ENCODE measurements at regions not wholly inside any gene's neighbourhood (a gene's known extent, or its start where the extent isn't known, plus 50 kb on each side); places are given as distances from the start of the nearest gene placed in this dataset.

GRCh38 chr13:59261928-59262488 lies 901.7 kb downstream of the DIAPH3 start:
- no peaks in the 10 kb centered on the region for H3K36me3 ChIP-seq
- WGBS, 2 donors, result 66 to 72% methylated on average over 4 of the region's 4 CpGs
- no peaks in the 10 kb centered on the region for H3K4me1 ChIP-seq
- H3K9me3 ChIP-seq, result no peaks in the 10 kb centered on the region
- no peak overlapping the region for H3K27ac ChIP-seq
- DNase-seq (ENCODE audit: low spot score in 2 of 2), result no peak
- H3K27me3 ChIP-seq, result no peaks in the 10 kb centered on the region
- no peak overlapping the region for H3K4me3 ChIP-seq
- TF ChIP-seq CTCF (IDR thresholded peaks at IDR 0.05) (peak in 1 of 5 experiments; percentile 30), POLR2A (IDR thresholded peaks at IDR 0.05) (no peak)

- H3K4me1 ChIP-seq, result no peaks in the 10 kb centered on the region
- no peak overlapping the region for H3K27ac ChIP-seq
- H3K36me3 ChIP-seq, result no peaks in the 10 kb centered on the region
- TF ChIP-seq CTCF (IDR thresholded peaks at IDR 0.05) (no peak), POLR2A (IDR thresholded peaks at IDR 0.05) (no peak), EP300 (IDR thresholded peaks at IDR 0.05) (no peak)
- H3K4me3 ChIP-seq, result no peak overlapping the region
- no peaks in the 10 kb centered on the region for H3K9me3 ChIP-seq
- no peak for DNase-seq (ENCODE audit: low spot score in 2 of 2)
- H3K27me3 ChIP-seq, result no peaks in the 10 kb centered on the region
Measured at GRCh38 chr13:59263531-59263930, 900.2 kb downstream of the DIAPH3 start.

GRCh38 chr13:59266478-59267063 lies 897.2 kb downstream of the DIAPH3 start:
- no peaks in the 10 kb centered on the region for H3K4me1 ChIP-seq
- H3K4me3 ChIP-seq, result no peak overlapping the region
- no peaks in the 10 kb centered on the region for H3K36me3 ChIP-seq
- no peaks in the 10 kb centered on the region for H3K9me3 ChIP-seq
- no peak overlapping the region for H3K27ac ChIP-seq
- no peaks in the 10 kb centered on the region for H3K27me3 ChIP-seq
- no peak for DNase-seq (ENCODE audit: low spot score in 2 of 2)
- TF ChIP-seq CTCF (IDR thresholded peaks at IDR 0.05), result no peak
- no peak for TF ChIP-seq EP300 (IDR thresholded peaks at IDR 0.05)
- no peak for TF ChIP-seq POLR2A (IDR thresholded peaks at IDR 0.05)
- 58 to 67% methylated on average over 2 of the region's 2 CpGs for WGBS, 2 donors

- no peak for TF ChIP-seq POLR2A (IDR thresholded peaks at IDR 0.05)
- TF ChIP-seq CTCF (IDR thresholded peaks at IDR 0.05), result no peak
- TF ChIP-seq EP300 (IDR thresholded peaks at IDR 0.05), result no peak
- 64 to 65% methylated on average over 2 of the region's 2 CpGs for WGBS, 2 donors
Measured at GRCh38 chr13:59269476-59269875, 894.3 kb downstream of the DIAPH3 start.

GRCh38 chr13:59270327-59270726 lies 893.4 kb downstream of the DIAPH3 start:
- H3K36me3 ChIP-seq, result no peaks in the 10 kb centered on the region
- H3K9me3 ChIP-seq, result no peaks in the 10 kb centered on the region
- no peaks in the 10 kb centered on the region for H3K4me1 ChIP-seq
- DNase-seq (ENCODE audit: low spot score in 2 of 2), result no peak
- TF ChIP-seq EP300 (IDR thresholded peaks at IDR 0.05) (no peak), POLR2A (IDR thresholded peaks at IDR 0.05) (no peak), CTCF (IDR thresholded peaks at IDR 0.05) (no peak)
- H3K27ac ChIP-seq, result no peak overlapping the region
- H3K4me3 ChIP-seq, result no peak overlapping the region
- H3K27me3 ChIP-seq, result no peaks in the 10 kb centered on the region

More at GRCh38 chr13:59269476-59269875, 894.3 kb downstream of the DIAPH3 start:
- Histone ChIP-seq H3K27me3 (no peaks in the 10 kb centered on the region), H3K9me3 (no peaks in the 10 kb centered on the region), H3K4me3 (no peak overlapping the region), H3K4me1 (no peaks in the 10 kb centered on the region), H3K27ac (no peak overlapping the region), H3K36me3 (no peaks in the 10 kb centered on the region)
- DNase-seq (ENCODE audit: low spot score in 2 of 2), result no peak

Data from tibial nerve (tissue), 4 donors.